Osteocyte (in vitro differentiated cells): ENCODE measurements at regions not wholly inside any gene's neighbourhood (a gene's known extent, or its start where the extent isn't known, plus 50 kb on each side); places are given as distances from the start of the nearest gene placed in this dataset.

Source experiments
- DNase-seq: peaks from one replicate; pipeline ENCODE4 v3.0.0; 2021; ENCODE audit warnings: mixed read lengths; ENCODE audit not compliant: unreplicated experiment; ENCODE audit errors: extremely low spot score
- H3K27ac Mint-ChIP-seq: one replicate; pipeline ENCODE4 v1.8.0; 2021; ENCODE audit warnings: mild to moderate bottlenecking, mixed read lengths; ENCODE audit not compliant: unreplicated experiment
- H3K27me3 Mint-ChIP-seq: one replicate; pipeline ENCODE4 v1.8.0; 2021; ENCODE audit warnings: mixed read lengths; ENCODE audit not compliant: unreplicated experiment
- H3K36me3 Mint-ChIP-seq: one replicate; pipeline ENCODE4 v1.8.0; 2021; ENCODE audit warnings: mixed read lengths; ENCODE audit not compliant: unreplicated experiment
- H3K4me1 Mint-ChIP-seq: one replicate; pipeline ENCODE4 v1.8.0; 2021; ENCODE audit warnings: mixed read lengths; ENCODE audit not compliant: unreplicated experiment
- H3K4me3 Mint-ChIP-seq: one replicate; pipeline ENCODE4 v1.8.0; 2021; ENCODE audit warnings: mild to moderate bottlenecking, moderate library complexity, mixed read lengths; ENCODE audit not compliant: unreplicated experiment
- H3K9me3 Mint-ChIP-seq: one replicate; pipeline ENCODE4 v1.8.0; 2021; ENCODE audit warnings: mixed read lengths; ENCODE audit not compliant: unreplicated experiment
- CTCF ChIP-seq: fragments of 200-600 bp; sonication (generic); IDR thresholded peaks from 2 replicates; pipeline ENCODE4 v1.5.0; 2021; ENCODE audit warnings: antibody characterized with exemption, mild to moderate bottlenecking, moderate library complexity

- no peak for TF ChIP-seq CTCF
- Mint-ChIP-seq H3K36me3 (no peaks in the 10 kb centered on the region), H3K27me3 (peaks cover 6% of the 10 kb centered on the region), H3K4me1 (no peaks in the 10 kb centered on the region), H3K4me3 (no peak overlapping the region), H3K27ac (no peak overlapping the region), H3K9me3 (peaks cover 9% of the 10 kb centered on the region)
- DNase-seq, result no peak
Measured at GRCh38 chr18:51520676-51521180, 323.2 kb upstream of the MEX3C start.

GRCh38 chr18:51522338-51522737 is 324.9 kb upstream of the MEX3C start:
- H3K27ac Mint-ChIP-seq, result no peak overlapping the region
- H3K4me3 Mint-ChIP-seq, result no peak overlapping the region
- peaks cover 9% of the 10 kb centered on the region for H3K9me3 Mint-ChIP-seq
- no peaks in the 10 kb centered on the region for H3K36me3 Mint-ChIP-seq
- DNase-seq, result no peak
- H3K27me3 Mint-ChIP-seq, result peaks cover 6% of the 10 kb centered on the region
- no peaks in the 10 kb centered on the region for H3K4me1 Mint-ChIP-seq
- TF ChIP-seq CTCF, result no peak

- Mint-ChIP-seq H3K36me3 (no peaks in the 10 kb centered on the region), H3K4me3 (no peak overlapping the region), H3K9me3 (peaks cover 9% of the 10 kb centered on the region), H3K4me1 (no peaks in the 10 kb centered on the region), H3K27ac (no peak overlapping the region), H3K27me3 (peaks cover 6% of the 10 kb centered on the region)
- TF ChIP-seq CTCF, result no peak
- no peak for DNase-seq
Measured at GRCh38 chr18:51522821-51523220, 325.3 kb upstream of the MEX3C start.

GRCh38 chr18:51523671-51524070 is 326.2 kb upstream of the MEX3C start:
- Mint-ChIP-seq H3K27me3 (peaks cover 6% of the 10 kb centered on the region), H3K27ac (no peak overlapping the region), H3K36me3 (no peaks in the 10 kb centered on the region), H3K4me3 (no peak overlapping the region), H3K9me3 (peaks cover 9% of the 10 kb centered on the region), H3K4me1 (no peaks in the 10 kb centered on the region)
- no peak for TF ChIP-seq CTCF
- DNase-seq, result no peak

GRCh38 chr18:51525453-51526225 is 328.2 kb upstream of the MEX3C start:
- Mint-ChIP-seq H3K9me3 (peaks cover 9% of the 10 kb centered on the region), H3K4me3 (no peak overlapping the region), H3K27me3 (peaks cover 4% of the 10 kb centered on the region), H3K4me1 (no peaks in the 10 kb centered on the region), H3K27ac (no peak overlapping the region), H3K36me3 (no peaks in the 10 kb centered on the region)
- TF ChIP-seq CTCF, result no peak
- no peak for DNase-seq
